HL-60 (cell line): ENCODE measurements at regions not wholly inside any gene's neighbourhood (a gene's known extent, or its start where the extent isn't known, plus 50 kb on each side); places are given as distances from the start of the nearest gene placed in this dataset.

Source experiments
- DNase-seq, 2 experiments: peaks; one replicate each; pipeline ENCODE4 v3.0.0-alpha.2; 2010 to 2020; ENCODE audit warnings: low read depth in 1 of 2, low spot score in 1 of 2
- H3K27ac ChIP-seq: fragments of 250-450 bp; sonication (Bioruptor Pico); replicated peaks from 2 replicates; pipeline ENCODE4 v1.5.1; 2020; ENCODE audit warnings: mild to moderate bottlenecking, moderate library complexity
- H3K27me3 ChIP-seq: fragments of 250-450 bp; sonication (Bioruptor Pico); 2 replicates; pipeline ENCODE4 v1.5.1; 2021; ENCODE audit warnings: mild to moderate bottlenecking, moderate library complexity; ENCODE audit not compliant: insufficient read depth, poor library complexity, severe bottlenecking
- H3K4me3 ChIP-seq: replicated peaks from 2 replicates; pipeline ENCODE4 v1.5.1; 2011; ENCODE audit warnings: mild to moderate bottlenecking, control low read depth, low read length; ENCODE audit not compliant: insufficient read depth
- GABPA ChIP-seq: IDR thresholded peaks from 2 replicates; pipeline ENCODE4 v1.6.1; 2012; ENCODE audit warnings: low read depth
- POLR2AphosphoS5 ChIP-seq: IDR thresholded peaks from 2 replicates; pipeline ENCODE4 v1.6.1; 2012; ENCODE audit warnings: low read depth
- SPI1 ChIP-seq: IDR thresholded peaks from 2 replicates; pipeline ENCODE4 v1.6.1; 2012; ENCODE audit warnings: low read depth, mild to moderate bottlenecking, borderline replicate concordance
- TF ChIP-seq, protein P1 (sequence below): IDR thresholded peaks from 2 replicates; pipeline ENCODE4 v1.6.1; 2012; ENCODE audit warnings: low read depth; ENCODE audit not compliant: insufficient replicate concordance
- TF ChIP-seq, protein P2 (sequence below): IDR thresholded peaks from one replicate; pipeline ENCODE4 v1.5.1; 2011; ENCODE audit warnings: low read length, control low read depth, inconsistent platforms; ENCODE audit not compliant: insufficient read depth

DNA sequence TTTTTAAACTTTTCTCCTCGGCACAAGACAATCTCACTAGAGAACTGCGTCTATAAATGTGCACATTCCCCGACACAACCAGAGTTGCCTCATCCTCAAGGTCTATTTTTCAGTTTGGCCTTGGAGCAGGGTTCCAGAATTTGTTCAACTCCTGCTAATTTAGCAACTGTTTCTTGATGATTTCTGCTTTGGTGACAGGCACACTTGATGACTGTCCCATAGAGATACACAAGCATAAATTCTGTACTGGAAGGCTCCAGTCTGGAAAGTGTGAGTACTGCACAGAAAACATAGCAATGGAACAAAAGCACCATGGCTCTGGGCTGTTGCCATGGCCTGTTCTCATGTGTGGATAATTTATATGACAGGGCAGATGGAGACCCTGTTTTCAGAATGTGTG, 379.6 kb upstream of the PDZRN3 start:
- TF ChIP-seq, protein P1, sequence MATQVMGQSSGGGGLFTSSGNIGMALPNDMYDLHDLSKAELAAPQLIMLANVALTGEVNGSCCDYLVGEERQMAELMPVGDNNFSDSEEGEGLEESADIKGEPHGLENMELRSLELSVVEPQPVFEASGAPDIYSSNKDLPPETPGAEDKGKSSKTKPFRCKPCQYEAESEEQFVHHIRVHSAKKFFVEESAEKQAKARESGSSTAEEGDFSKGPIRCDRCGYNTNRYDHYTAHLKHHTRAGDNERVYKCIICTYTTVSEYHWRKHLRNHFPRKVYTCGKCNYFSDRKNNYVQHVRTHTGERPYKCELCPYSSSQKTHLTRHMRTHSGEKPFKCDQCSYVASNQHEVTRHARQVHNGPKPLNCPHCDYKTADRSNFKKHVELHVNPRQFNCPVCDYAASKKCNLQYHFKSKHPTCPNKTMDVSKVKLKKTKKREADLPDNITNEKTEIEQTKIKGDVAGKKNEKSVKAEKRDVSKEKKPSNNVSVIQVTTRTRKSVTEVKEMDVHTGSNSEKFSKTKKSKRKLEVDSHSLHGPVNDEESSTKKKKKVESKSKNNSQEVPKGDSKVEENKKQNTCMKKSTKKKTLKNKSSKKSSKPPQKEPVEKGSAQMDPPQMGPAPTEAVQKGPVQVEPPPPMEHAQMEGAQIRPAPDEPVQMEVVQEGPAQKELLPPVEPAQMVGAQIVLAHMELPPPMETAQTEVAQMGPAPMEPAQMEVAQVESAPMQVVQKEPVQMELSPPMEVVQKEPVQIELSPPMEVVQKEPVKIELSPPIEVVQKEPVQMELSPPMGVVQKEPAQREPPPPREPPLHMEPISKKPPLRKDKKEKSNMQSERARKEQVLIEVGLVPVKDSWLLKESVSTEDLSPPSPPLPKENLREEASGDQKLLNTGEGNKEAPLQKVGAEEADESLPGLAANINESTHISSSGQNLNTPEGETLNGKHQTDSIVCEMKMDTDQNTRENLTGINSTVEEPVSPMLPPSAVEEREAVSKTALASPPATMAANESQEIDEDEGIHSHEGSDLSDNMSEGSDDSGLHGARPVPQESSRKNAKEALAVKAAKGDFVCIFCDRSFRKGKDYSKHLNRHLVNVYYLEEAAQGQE: no peak
- TF ChIP-seq GABPA: no peak
- TF ChIP-seq SPI1: no peak
- TF ChIP-seq, protein P2, sequence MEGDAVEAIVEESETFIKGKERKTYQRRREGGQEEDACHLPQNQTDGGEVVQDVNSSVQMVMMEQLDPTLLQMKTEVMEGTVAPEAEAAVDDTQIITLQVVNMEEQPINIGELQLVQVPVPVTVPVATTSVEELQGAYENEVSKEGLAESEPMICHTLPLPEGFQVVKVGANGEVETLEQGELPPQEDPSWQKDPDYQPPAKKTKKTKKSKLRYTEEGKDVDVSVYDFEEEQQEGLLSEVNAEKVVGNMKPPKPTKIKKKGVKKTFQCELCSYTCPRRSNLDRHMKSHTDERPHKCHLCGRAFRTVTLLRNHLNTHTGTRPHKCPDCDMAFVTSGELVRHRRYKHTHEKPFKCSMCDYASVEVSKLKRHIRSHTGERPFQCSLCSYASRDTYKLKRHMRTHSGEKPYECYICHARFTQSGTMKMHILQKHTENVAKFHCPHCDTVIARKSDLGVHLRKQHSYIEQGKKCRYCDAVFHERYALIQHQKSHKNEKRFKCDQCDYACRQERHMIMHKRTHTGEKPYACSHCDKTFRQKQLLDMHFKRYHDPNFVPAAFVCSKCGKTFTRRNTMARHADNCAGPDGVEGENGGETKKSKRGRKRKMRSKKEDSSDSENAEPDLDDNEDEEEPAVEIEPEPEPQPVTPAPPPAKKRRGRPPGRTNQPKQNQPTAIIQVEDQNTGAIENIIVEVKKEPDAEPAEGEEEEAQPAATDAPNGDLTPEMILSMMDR: no peak
- no peak for TF ChIP-seq POLR2AphosphoS5
- H3K27ac ChIP-seq: no peak overlapping the region

DNA sequence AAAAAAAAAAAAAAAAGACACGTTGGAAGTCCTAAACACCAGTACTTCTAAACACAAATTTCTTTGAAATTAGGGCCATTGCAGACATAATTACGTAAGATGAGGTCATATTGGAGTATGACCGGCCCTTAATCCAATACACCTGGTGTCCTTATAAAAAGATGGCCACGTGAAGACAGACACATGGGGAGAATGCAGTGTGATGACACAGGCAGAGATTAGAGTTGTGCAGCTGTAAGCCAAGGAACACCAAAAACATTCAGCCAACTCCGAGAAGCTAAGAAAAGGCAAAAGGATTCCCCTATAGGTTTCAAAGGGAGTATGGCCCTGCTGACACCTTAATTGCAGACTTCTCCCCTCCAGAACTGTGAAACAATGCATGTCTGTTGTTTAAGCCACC, 379.0 kb upstream of the PDZRN3 start:
- TF ChIP-seq GABPA: no peak
- TF ChIP-seq, protein P1: no peak
- TF ChIP-seq, protein P2: no peak
- TF ChIP-seq POLR2AphosphoS5: no peak
- TF ChIP-seq SPI1: no peak
- DNase-seq: no peak
- Histone ChIP-seq H3K4me3 (no peak overlapping the region), H3K27ac (no peak overlapping the region), H3K27me3 (no peaks in the 10 kb centered on the region)

More for the DNA sequence above, 379.6 kb upstream of the PDZRN3 start:
- Histone ChIP-seq H3K4me3 (no peak overlapping the region), H3K27me3 (no peaks in the 10 kb centered on the region)
- no peak for DNase-seq

DNA sequence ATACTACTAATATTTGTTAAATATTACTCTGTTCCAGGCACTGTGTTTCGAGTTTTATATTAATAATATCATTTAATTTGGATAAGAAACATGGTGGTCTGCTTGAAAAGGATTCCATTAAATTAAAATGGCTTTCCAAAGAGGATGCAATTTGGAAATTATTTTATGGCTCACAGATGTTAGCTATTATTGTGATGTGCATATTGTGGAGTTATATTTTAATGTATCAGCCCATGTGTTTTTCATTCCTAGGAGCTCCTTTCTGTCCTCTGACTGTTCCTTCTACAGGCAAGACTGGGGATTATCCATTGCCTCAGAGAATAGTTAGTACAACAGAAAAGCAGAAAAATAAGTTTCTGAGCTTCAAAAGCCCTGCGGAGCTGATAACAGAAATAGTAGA, 376.7 kb upstream of the PDZRN3 start:
- Histone ChIP-seq H3K27ac (no peak overlapping the region), H3K4me3 (no peak overlapping the region), H3K27me3 (no peaks in the 10 kb centered on the region)
- no peak for DNase-seq
- TF ChIP-seq POLR2AphosphoS5 (no peak), SPI1 (no peak), GABPA (no peak)
- TF ChIP-seq, protein P2: no peak
- TF ChIP-seq, protein P1: no peak
